ENCODE measurements at regions not wholly inside any gene's neighbourhood (a gene's known extent, or its start where the extent isn't known, plus 50 kb on each side); places are given as distances from the start of the nearest gene placed in this dataset.
A peak's percentile ranks its signal among the peaks of the same experiment; 100 is the strongest.

- DNase-seq (ENCODE audit: low read depth): no peak
These were observed 198.2 kb downstream of the KIF4B start for GRCh38 chr5:155211764-155212163.

- no peak for DNase-seq (ENCODE audit: low read depth)
These were observed 208.8 kb downstream of the KIF4B start for GRCh38 chr5:155222393-155222792.

- DNase-seq (ENCODE audit: low read depth): no peak
These were observed 215.6 kb downstream of the KIF4B start for GRCh38 chr5:155229135-155229534.

- no peak for DNase-seq (ENCODE audit: low read depth)
These were observed 226.2 kb downstream of the KIF4B start for GRCh38 chr5:155239803-155240202.

GRCh38 chr5:155250596-155250995, 237.0 kb downstream of the KIF4B start:
- DNase-seq (ENCODE audit: low read depth): no peak

GRCh38 chr5:155252025-155252424, 238.5 kb downstream of the KIF4B start:
- no peak for DNase-seq (ENCODE audit: low read depth)

- no peak for DNase-seq (ENCODE audit: low read depth)
These were observed 239.2 kb downstream of the KIF4B start for GRCh38 chr5:155252717-155253116.

- no peak for DNase-seq (ENCODE audit: low read depth)
These were observed 240.8 kb downstream of the KIF4B start for GRCh38 chr5:155254399-155254798.

GRCh38 chr5:155258161-155258560, 244.6 kb downstream of the KIF4B start:
- DNase-seq (ENCODE audit: low read depth): no peak

GRCh38 chr5:155259648-155260047, 246.1 kb downstream of the KIF4B start:
- DNase-seq (ENCODE audit: low read depth): no peak

- no peak for DNase-seq (ENCODE audit: low read depth)
These were observed 247.2 kb downstream of the KIF4B start for GRCh38 chr5:155260798-155261197.

- no peak for DNase-seq (ENCODE audit: low read depth)
These were observed 249.8 kb downstream of the KIF4B start for GRCh38 chr5:155263381-155263780.

- DNase-seq (ENCODE audit: low read depth): no peak
These were observed 251.3 kb downstream of the KIF4B start for GRCh38 chr5:155264809-155265208.

GRCh38 chr5:155268770-155269425, 255.3 kb downstream of the KIF4B start:
- DNase-seq (ENCODE audit: low read depth): no peak

GRCh38 chr5:155270725-155271124, 257.2 kb downstream of the KIF4B start:
- DNase-seq (ENCODE audit: low read depth): peak; percentile 12

- no peak for DNase-seq (ENCODE audit: low read depth)
These were observed 260.9 kb downstream of the KIF4B start for GRCh38 chr5:155274484-155274883.

- no peak for DNase-seq (ENCODE audit: low read depth)
These were observed 261.7 kb downstream of the KIF4B start for GRCh38 chr5:155275222-155275621.

- no peak for DNase-seq (ENCODE audit: low read depth)
These were observed 262.7 kb downstream of the KIF4B start for GRCh38 chr5:155276231-155276630.

- DNase-seq (ENCODE audit: low read depth): no peak
These were observed 265.0 kb downstream of the KIF4B start for GRCh38 chr5:155278532-155278931.

- no peak for DNase-seq (ENCODE audit: low read depth)
These were observed 269.1 kb downstream of the KIF4B start for GRCh38 chr5:155282503-155283107.

GRCh38 chr5:155285706-155286105, 272.2 kb downstream of the KIF4B start:
- no peak for DNase-seq (ENCODE audit: low read depth)

GRCh38 chr5:155290937-155291336, 277.4 kb downstream of the KIF4B start:
- DNase-seq (ENCODE audit: low read depth): no peak

GRCh38 chr5:155293605-155294178, 280.1 kb downstream of the KIF4B start:
- DNase-seq (ENCODE audit: low read depth): no peak

GRCh38 chr5:155295111-155295510, 281.6 kb downstream of the KIF4B start:
- no peak for DNase-seq (ENCODE audit: low read depth)
